Epithelial cell of proximal tubule (primary cell): ENCODE measurements at regions not wholly inside any gene's neighbourhood (a gene's known extent, or its start where the extent isn't known, plus 50 kb on each side); places are given as distances from the start of the nearest gene placed in this dataset.
A peak's percentile ranks its signal among the peaks of the same experiment; 100 is the strongest.
"Not testable (repeated sequence)": the region's sequence is repeated elsewhere in the genome, so short reads cannot be mapped to it uniquely, and the experiment has no call there.

Source experiments
- DNase-seq: peaks from one replicate; pipeline ENCODE4 v3.0.0-alpha.2; 2011; ENCODE audit warnings: low read depth
- H3K4me3 ChIP-seq: 2 replicates; pipeline ENCODE4 v1.5.1; 2011; ENCODE audit warnings: low read depth, mild to moderate bottlenecking, low read length
- TF ChIP-seq, protein P1 (sequence below): conservative IDR thresholded peaks from 2 replicates; pipeline ENCODE4 v1.5.1; 2012; ENCODE audit warnings: low read depth, mild to moderate bottlenecking, low read length

DNA sequence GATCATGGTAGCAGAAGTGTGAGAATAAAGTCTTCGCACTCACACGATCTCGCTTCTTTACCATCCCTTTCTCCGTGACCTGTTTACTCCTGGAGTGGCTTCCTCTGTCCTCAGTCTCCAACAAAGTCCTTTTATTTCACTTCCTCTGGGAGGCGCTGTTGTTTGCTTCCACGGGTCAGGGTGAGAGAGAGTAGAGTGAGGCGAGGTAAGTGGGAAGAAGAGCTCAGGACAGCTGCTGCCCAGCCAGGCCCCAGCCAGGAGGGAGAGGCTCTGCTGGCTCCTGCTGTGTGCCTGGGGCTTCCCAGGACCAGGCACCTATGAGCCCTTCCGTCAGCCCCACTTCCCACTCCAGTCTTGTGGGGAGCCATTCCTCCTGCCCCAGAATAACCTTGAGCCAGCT is 242.1 kb downstream of the FGF9 start:
- DNase-seq = no peak
- TF ChIP-seq, protein P1, sequence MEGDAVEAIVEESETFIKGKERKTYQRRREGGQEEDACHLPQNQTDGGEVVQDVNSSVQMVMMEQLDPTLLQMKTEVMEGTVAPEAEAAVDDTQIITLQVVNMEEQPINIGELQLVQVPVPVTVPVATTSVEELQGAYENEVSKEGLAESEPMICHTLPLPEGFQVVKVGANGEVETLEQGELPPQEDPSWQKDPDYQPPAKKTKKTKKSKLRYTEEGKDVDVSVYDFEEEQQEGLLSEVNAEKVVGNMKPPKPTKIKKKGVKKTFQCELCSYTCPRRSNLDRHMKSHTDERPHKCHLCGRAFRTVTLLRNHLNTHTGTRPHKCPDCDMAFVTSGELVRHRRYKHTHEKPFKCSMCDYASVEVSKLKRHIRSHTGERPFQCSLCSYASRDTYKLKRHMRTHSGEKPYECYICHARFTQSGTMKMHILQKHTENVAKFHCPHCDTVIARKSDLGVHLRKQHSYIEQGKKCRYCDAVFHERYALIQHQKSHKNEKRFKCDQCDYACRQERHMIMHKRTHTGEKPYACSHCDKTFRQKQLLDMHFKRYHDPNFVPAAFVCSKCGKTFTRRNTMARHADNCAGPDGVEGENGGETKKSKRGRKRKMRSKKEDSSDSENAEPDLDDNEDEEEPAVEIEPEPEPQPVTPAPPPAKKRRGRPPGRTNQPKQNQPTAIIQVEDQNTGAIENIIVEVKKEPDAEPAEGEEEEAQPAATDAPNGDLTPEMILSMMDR = peak; percentile 18
- H3K4me3 ChIP-seq = no peak overlapping the region

DNA sequence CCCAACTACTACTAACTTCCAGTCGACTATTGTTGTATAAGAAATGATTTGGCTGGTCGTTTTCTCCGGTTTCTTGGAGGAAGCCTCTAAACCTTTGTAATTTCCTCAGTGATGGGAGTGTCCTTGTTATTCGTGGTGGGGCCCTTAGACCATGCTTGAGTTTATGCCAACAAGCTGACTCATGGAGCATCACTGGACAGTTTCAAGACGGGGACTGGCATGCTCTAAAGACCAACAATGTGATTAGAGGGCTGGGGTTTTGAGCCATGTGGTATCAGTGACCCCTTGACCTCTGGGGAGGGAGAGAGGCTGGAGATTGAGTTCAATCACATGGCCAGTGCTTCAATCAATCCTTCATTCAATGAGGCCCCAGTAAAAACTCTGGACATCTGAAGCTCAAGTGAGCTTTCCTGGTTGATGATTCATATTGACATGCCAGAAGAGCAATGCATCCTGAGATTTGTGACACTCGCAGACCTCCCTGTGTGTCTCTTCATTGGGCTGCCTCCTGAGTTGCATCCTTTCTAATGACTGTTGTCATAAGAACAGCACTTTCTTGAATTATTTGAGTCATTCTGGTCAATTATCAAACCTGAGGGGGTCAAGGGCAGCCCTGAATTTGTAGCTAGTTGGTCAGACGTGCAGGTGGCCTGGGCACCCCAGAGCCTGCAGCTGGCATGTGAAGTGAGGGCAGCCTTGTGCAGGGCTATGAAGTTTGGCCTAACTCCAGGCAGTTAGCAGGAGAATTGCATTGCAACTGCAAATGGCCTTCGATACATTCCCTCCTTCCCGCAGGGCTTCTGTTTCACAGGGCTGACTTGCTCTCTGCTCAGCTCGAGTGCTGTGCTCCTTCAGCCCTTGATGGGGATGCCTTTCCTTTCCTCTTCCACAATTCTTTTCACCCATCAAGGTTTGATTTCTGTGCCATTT is 246.5 kb downstream of the FGF9 start:
- no peak for DNase-seq
- TF ChIP-seq, protein P1 = no peak
- no peak overlapping the region for H3K4me3 ChIP-seq

DNA sequence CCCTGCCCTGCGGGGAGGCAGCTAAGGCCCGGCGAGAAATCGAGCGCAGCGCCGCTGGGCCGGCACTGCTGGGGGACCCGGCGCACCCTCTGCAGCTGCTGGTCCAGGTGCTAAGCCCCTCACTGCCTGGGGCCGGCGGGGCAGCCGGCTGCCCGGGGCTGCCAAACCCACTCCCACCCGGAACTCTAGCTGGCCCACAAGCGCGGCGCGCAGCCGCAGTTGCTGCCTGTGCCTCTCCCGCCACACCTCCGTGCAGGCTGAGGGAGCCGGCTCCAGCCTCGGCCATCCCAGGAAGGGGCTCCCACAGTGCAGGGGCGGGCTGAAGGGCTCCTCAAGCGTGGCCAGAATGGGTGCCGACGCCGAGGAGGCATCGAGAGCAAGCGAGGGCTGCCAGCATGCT is 249.9 kb downstream of the FGF9 start:
- not testable (repeated sequence) for H3K4me3 ChIP-seq, DNase-seq

DNA sequence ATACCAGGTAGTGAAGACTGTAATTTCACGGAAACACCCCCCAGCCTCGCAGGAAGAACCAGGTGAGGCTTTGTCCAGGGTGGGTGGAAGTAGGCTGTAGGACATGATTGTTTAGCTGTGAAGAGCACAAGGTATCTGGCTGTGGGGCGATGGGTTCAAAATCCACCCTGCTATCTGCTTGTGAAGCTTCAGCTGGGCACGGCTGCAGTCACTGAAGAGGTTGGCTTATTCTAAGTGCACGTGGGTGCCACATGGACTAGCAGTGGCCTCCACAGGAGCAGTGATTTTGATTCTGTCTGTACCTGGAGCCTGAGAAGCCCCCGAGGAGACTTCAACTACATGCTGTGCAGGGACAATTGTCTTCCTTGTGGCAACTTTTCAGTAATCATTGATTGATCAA is 254.1 kb downstream of the FGF9 start:
- H3K4me3 ChIP-seq = no peak overlapping the region
- no peak for DNase-seq
- TF ChIP-seq, protein P1 = no peak

DNA sequence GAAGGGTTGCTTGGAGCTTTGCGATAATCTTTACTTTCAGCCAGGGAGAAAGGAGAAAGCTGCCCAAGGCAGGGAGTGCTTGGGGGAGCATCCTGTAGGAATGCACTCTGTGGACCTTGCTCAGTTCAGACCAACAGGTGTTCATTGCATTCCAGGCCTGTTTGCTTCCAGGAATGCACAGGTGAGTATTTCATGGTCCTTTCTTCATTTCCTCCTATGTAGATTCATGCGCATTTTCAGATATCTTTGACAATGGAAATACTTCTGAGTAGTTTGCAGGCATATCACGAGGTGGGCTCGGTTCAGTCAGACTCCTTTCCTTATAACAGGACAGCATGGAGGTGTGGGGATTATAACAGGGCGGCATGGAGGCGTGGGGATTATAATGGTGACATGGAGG is 254.8 kb downstream of the FGF9 start:
- TF ChIP-seq, protein P1 = no peak
- no peak overlapping the region for H3K4me3 ChIP-seq
- no peak for DNase-seq

DNA sequence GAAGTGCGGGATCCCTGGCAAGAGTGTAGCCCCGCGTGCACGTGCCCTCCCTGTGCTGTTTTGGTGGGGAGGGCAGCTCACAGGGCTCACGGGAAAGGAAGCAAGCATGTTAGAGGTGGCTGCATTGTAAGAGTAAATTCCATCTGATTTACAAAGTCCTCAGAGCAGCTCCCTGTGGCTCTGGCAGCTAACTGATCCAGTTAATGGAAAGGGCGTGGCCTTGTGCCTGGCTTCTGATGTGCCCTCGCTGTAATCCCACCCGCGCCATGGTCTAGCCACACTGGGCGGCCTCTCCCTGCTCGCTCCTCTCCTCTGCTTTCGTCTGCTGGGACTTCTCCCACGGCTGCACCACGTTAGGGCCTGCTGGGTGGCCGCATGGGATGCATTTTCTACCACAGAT is 258.5 kb downstream of the FGF9 start:
- no peak overlapping the region for H3K4me3 ChIP-seq
- no peak for DNase-seq
- TF ChIP-seq, protein P1 = no peak

DNA sequence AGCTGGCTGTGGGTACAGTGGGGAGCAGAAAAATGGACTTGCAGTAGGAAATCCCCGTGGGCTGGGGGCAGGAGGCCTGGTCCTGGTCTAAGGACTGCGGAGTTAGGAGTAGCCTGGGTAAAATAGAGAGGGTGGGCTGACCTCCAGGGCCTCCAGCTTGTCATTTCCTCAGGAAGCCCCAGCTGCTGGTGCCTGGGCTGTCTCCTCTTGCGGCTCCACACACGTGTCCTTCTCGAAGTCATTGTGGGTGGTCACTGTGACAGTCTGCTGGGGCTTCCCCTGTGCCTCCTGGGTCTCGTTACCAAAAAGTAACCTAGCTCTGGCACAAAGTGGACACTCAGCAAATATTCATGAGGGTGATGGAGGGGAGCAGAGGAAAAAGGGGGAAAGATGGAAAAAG is 259.7 kb downstream of the FGF9 start:
- no peak overlapping the region for H3K4me3 ChIP-seq
- no peak for DNase-seq
- TF ChIP-seq, protein P1 = no peak
